AG04449 (cell line): ENCODE measurements at regions not wholly inside any gene's neighbourhood (a gene's known extent, or its start where the extent isn't known, plus 50 kb on each side); places are given as distances from the start of the nearest gene placed in this dataset.

Experiments
- CTCF ChIA-PET: fragments of 350-600 bp; formaldehyde crosslinking; extraction: SDS; loops from one replicate; lab custom pipeline; 2021; ENCODE audit warnings: antibody characterized with exemption; lab: Yijun Ruan, JAX
- POLR2A ChIA-PET: fragments of 400-600, 350-600 bp; formaldehyde crosslinking; extraction: SDS; loops from one replicate; lab custom pipeline; 2020; ENCODE audit warnings: antibody characterized with exemption, inconsistent platforms; lab: Yijun Ruan, JAX
- DNase-seq: peaks from one replicate; pipeline ENCODE4 v3.0.0-alpha.2; 2010; ENCODE audit warnings: low read depth, low spot score
- H3K4me3 ChIP-seq: 2 replicates; pipeline ENCODE4 v1.5.1; 2011; ENCODE audit warnings: low read depth, mild to moderate bottlenecking, control low read depth, low read length
- CTCF ChIP-seq: IDR thresholded peaks from one replicate; pipeline ENCODE4 v1.5.1; 2011; ENCODE audit warnings: mild to moderate bottlenecking, moderate library complexity, low read length, control low read depth, inconsistent platforms; ENCODE audit not compliant: insufficient read depth; ENCODE audit errors: missing control alignments

- DNase-seq, result no peak
- ChIA-PET POLR2A (no interaction called here), CTCF (no interaction called here)
- TF ChIP-seq CTCF, result no peak
- no peak overlapping the region for H3K4me3 ChIP-seq
These were observed 841.0 kb upstream of the CELF4 start for GRCh38 chr18:38406607-38407006.

DNA sequence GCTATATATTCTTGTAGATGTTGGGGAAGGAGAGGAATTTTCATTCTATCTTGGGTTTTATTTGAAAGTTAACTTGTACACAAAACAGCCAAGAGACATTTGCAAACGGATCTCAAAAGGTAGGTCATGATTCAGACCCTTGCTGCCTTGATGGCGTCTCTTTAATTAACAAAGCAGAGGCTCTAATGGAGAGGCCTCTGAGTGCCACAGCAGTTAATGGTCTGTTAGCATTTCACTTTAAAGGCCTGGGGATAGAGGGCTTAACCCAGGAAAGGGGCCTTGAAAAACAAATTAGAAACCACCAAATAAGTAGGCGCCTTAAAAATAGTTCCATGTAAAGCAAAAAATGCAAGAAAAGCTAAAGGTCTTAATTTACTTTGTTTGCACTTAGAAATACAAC is 836.9 kb upstream of the CELF4 start:
- no peak for DNase-seq
- no peak for TF ChIP-seq CTCF
- POLR2A ChIA-PET, result no interaction called here
- H3K4me3 ChIP-seq, result no peak overlapping the region
- CTCF ChIA-PET, result no interaction called here

- no peak overlapping the region for H3K4me3 ChIP-seq
- ChIA-PET POLR2A (no interaction called here), CTCF (no interaction called here)
- no peak for DNase-seq
- no peak for TF ChIP-seq CTCF
These were observed 831.5 kb upstream of the CELF4 start for GRCh38 chr18:38397094-38397493.

- CTCF ChIA-PET, result no interaction called here
- no peak for TF ChIP-seq CTCF
- H3K4me3 ChIP-seq, result no peak overlapping the region
- DNase-seq, result no peak
- POLR2A ChIA-PET, result no interaction called here
These were observed 820.5 kb upstream of the CELF4 start for GRCh38 chr18:38386146-38386545.

GRCh38 chr18:38369772-38370690 is 804.4 kb upstream of the CELF4 start:
- no peak overlapping the region for H3K4me3 ChIP-seq
- no peak for TF ChIP-seq CTCF
- no peak for DNase-seq
- POLR2A ChIA-PET, result no interaction called here
- CTCF ChIA-PET, result no interaction called here

GRCh38 chr18:38368886-38369285 is 803.3 kb upstream of the CELF4 start:
- DNase-seq, result no peak
- POLR2A ChIA-PET, result no interaction called here
- CTCF ChIA-PET, result no interaction called here

More at GRCh38 chr18:38368886-38369285, 803.3 kb upstream of the CELF4 start:
- no peak for TF ChIP-seq CTCF
- no peak overlapping the region for H3K4me3 ChIP-seq
